Thoracic aorta (tissue), 2 donors: ENCODE measurements at regions not wholly inside any gene's neighbourhood (a gene's known extent, or its start where the extent isn't known, plus 50 kb on each side); places are given as distances from the start of the nearest gene placed in this dataset.
"Not testable (repeated sequence)": the region's sequence is repeated elsewhere in the genome, so short reads cannot be mapped to it uniquely, and the experiment has no call there.

Experiments
- ATAC-seq: fragments of 150-250 bp; one replicate; pipeline ENCODE4 v1.8.0; 2017; ENCODE audit warnings: low read depth; ENCODE audit not compliant: insufficient number of reproducible peaks, low FRiP score
- DNase-seq: peaks from one replicate; pipeline ENCODE4 v3.0.0-alpha.2; 2020; ENCODE audit warnings: low spot score
- H3K27ac ChIP-seq, 2 donors: fragments of 200-600 bp; sonication (generic); 1 replicate in 1 of 2; 2 replicates in 1 of 2; pipeline ENCODE4 v1.5.1; 2016; ENCODE audit warnings: mild to moderate bottlenecking in 2 of 2, moderate library complexity in 2 of 2
- H3K27me3 ChIP-seq: fragments of 200-600 bp; sonication (generic); replicated peaks from 2 replicates; pipeline ENCODE4 v1.6.0; 2016; ENCODE audit warnings: mild to moderate bottlenecking; ENCODE audit not compliant: insufficient read depth
- H3K36me3 ChIP-seq: fragments of 200-600 bp; sonication (generic); one replicate; pipeline ENCODE4 v1.5.1; 2016
- H3K4me1 ChIP-seq, 2 donors: fragments of 200-600 bp; sonication (generic); 1 replicate in 1 of 2; 2 replicates in 1 of 2; pipeline versions ENCODE4 v1.5.1 to v1.6.0; 2016; ENCODE audit warnings: low read depth in 2 of 2, mild to moderate bottlenecking in 1 of 2; ENCODE audit not compliant: control insufficient read depth in 1 of 2
- H3K4me3 ChIP-seq: fragments of 200-600 bp; sonication (generic); 2 replicates; pipeline ENCODE4 v1.5.1; 2016; ENCODE audit warnings: mild to moderate bottlenecking
- H3K9me3 ChIP-seq: fragments of 200-600 bp; sonication (generic); 2 replicates; pipeline ENCODE4 v1.5.1; 2016
- CTCF ChIP-seq: fragments of 200-600 bp; sonication (generic); IDR thresholded peaks from one replicate; pipeline ENCODE4 v1.5.1; 2019; ENCODE audit warnings: antibody characterized with exemption

DNA sequence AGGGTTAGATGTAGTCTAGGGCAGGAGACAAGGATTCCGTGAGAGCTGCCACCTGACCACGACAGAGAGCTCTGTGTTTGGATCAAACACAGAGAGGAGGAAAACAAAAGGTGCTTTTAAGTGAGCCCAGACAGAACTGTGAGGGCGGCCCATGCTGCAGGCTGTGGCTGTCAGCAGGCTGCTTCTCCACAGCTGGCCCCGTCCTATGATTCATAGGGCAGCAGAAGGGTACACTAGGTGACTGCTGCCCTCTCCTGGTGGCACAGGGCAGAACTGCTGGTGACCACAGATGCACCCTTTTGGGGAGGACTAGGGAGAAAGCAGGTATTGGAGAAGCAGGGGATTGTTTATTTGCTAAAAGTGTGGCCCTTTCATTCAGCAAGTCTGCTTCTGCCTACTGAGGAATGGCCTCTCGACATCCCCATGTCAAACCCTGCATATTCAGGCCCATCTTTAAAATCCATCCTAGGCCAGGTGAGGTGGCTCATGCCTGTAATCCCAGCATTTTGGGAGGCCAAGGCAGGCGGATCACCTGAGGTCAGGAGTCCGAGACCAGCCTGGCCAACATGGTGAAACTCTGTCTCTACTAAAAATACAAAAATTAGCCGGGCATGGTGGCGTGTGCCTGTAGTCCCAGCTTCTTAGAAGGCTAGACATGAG, 234.4 kb upstream of the FRG2C start:
- H3K27me3 ChIP-seq, H3K4me3 ChIP-seq, H3K36me3 ChIP-seq, H3K9me3 ChIP-seq, ATAC-seq: not testable (repeated sequence)
- peak overlapping the region in 1 of 2 donors; percentile 7 for H3K27ac ChIP-seq
- DNase-seq, result peak; percentile 50
- peaks cover 6 to 27% of the 10 kb centered on the region in 2 donors for H3K4me1 ChIP-seq
- peak; percentile 87 for TF ChIP-seq CTCF

- not testable (repeated sequence) for H3K9me3 ChIP-seq, H3K4me3 ChIP-seq, H3K36me3 ChIP-seq, H3K27me3 ChIP-seq, H3K27ac ChIP-seq, ATAC-seq, DNase-seq
- peaks cover 6 to 27% of the 10 kb centered on the region in 2 donors for H3K4me1 ChIP-seq
Measured at GRCh38 chr3:75430406-75430805, 233.7 kb upstream of the FRG2C start.

GRCh38 chr3:75431120-75431519, 233.0 kb upstream of the FRG2C start:
- not testable (repeated sequence) for H3K36me3 ChIP-seq, ATAC-seq, H3K4me3 ChIP-seq, H3K27me3 ChIP-seq, H3K9me3 ChIP-seq, DNase-seq, H3K27ac ChIP-seq
- peaks cover 6 to 27% of the 10 kb centered on the region in 2 donors for H3K4me1 ChIP-seq

GRCh38 chr3:75432466-75432865, 231.7 kb upstream of the FRG2C start:
- not testable (repeated sequence) for DNase-seq, ATAC-seq, H3K36me3 ChIP-seq, H3K27me3 ChIP-seq, H3K9me3 ChIP-seq
- Histone ChIP-seq H3K27ac (peak overlapping the region; percentile 19 to 85), H3K4me1 (peaks cover 6 to 27% of the 10 kb centered on the region in 2 donors), H3K4me3 (peak overlapping the region; percentile 5)

GRCh38 chr3:75432885-75433284, 231.2 kb upstream of the FRG2C start:
- ATAC-seq (peak; percentile 98), DNase-seq (peak; percentile 83)
- not testable (repeated sequence) for H3K27me3 ChIP-seq

DNA sequence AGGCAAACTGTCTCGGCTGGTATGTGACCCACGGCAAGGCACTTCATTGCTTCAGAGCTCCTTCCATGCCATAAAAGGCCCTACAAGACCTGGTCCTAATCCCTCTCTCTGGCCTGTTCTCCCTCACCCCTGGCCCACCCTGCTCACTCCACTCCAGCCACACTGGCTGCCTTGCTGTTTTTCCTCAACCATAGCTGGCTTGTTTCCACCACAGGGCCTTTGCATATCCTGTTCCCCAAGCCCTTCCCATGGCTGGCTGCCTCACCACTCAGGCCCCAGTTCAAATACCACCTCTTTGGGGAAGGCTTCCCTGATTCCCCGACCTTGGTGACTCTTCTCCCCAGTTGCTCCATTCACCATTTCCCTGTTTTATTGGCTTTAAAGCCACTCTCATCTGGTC, 230.8 kb upstream of the FRG2C start:
- not testable (repeated sequence) for H3K9me3 ChIP-seq, H3K27me3 ChIP-seq, DNase-seq, H3K4me3 ChIP-seq, ATAC-seq, H3K36me3 ChIP-seq
- peak overlapping the region; percentile 80 to 85 for H3K27ac ChIP-seq
- H3K4me1 ChIP-seq, result peaks cover 6 to 27% of the 10 kb centered on the region in 2 donors

More at GRCh38 chr3:75432885-75433284, 231.2 kb upstream of the FRG2C start:
- peak overlapping the region; percentile 5 for H3K4me3 ChIP-seq
- H3K27ac ChIP-seq, result peak overlapping the region; percentile 80 to 85
- not testable (repeated sequence) for H3K9me3 ChIP-seq, H3K36me3 ChIP-seq
- peaks cover 6 to 27% of the 10 kb centered on the region in 2 donors for H3K4me1 ChIP-seq

DNA sequence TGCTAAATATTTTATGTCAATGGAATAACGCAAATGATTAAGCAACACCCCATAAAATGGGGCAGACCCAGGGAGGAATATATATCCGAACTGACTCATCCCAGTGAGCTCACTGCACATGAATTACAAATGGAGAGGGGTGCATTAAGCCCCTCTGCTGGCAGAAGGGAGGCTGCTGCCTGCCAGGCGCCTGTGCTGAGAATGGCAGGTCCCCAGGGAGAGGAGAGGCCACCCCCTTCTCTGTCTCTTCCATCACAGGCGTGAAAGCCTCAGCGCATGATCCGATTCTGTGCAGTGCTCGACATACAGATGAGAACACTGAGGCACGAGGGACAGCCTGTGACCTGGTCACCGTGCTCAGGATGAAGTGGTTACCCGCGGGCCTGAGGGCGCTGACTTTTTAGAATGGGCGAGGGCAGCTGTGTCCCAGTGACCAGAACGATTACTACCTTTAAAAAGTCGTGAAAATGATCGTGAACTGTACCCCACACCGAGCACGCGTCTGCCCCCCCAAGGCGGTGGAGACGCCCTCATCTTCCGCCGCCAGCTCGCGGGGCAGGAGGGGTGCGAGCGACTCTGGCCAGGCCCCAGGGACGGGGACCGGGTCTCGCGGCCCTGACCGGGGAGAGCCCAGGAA, 229.7 kb upstream of the FRG2C start:
- H3K27me3 ChIP-seq, H3K36me3 ChIP-seq, ATAC-seq, DNase-seq, H3K9me3 ChIP-seq: not testable (repeated sequence)
- Histone ChIP-seq H3K27ac (peak overlapping the region; percentile 76 to 86), H3K4me1 (peaks cover 6 to 21% of the 10 kb centered on the region in 2 donors), H3K4me3 (peak overlapping the region; percentile 81)

DNA sequence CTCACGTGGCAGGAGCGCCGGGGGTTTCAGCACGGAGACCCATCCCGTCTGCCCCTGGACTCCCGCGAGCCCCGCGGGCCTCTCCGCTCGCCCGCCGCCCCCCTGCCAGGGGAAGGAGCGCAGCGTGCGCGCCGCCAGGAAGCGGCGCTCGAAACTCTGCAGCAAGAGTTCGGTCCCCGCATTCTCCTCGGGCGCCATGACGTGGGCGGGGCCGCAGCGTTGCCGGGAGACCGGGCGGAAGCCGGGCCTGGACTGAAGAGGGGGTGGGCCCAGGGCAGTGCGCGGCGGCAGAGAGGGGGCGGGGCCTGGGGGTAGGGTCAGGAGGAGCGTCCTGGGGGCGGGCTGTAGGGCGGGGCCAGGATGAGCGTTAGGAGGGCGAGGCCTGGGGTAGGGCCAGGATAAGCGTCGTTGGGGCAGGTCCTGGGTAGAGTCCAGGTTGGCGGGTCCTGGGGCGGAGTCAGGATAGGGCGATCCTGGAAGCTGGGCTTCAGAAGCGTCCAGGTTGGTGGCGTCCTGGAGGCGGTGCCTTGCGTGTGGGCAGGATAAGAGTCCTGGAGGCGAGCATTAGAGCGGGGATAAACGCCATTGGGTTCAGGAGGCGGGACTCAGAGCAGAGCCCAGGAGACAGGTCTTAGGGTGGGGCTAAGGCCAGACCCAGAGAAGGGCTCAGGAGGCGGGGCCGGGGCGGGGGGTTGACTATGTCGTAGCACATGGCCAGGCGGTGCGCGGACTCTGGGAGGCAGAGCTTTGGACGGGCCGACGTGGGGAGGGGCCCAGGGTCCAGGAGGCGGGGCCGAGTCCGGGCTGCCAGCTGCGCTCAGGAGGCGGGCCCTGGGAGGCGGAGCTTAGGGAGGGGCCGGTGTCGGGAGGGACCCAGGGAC, 229.0 kb upstream of the FRG2C start:
- peak; percentile 98 for ATAC-seq

DNA sequence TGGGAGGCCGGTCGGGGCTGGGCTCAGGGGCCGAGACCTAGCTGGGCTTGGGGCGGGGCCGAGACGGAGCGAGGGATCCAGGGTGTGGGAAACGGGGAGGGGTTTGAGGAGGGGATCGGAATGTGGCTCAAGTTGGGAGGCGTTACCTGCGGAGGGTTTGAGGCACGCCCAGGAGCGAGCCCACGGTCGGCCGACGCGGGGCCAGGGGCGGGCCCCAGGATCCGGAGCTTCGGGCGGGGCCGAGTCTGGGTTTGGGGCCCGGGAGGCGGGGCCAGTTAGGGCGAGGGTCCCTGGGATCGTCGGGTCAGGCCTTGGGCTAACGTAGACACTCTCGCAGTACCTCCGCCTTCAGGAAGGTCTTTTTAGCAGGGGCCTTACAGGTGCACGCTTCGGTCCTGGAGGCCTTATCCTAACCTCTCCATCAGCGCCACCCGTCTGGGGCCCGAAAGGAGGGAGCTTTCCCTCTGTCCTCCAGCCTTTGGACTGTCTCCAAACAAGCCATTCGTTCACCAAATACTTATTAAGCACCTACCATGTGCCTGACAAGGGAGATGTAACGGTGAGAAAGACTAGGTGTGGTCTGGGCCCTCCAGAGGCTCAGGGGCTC, 228.2 kb upstream of the FRG2C start:
- DNase-seq, H3K9me3 ChIP-seq, ATAC-seq, H3K36me3 ChIP-seq, H3K27me3 ChIP-seq: not testable (repeated sequence)
- H3K27ac ChIP-seq, result peak overlapping the region; percentile 78 to 86
- peak overlapping the region; percentile 81 for H3K4me3 ChIP-seq
- peaks cover 6 to 21% of the 10 kb centered on the region in 2 donors for H3K4me1 ChIP-seq

More for the DNA sequence above, 229.0 kb upstream of the FRG2C start:
- DNase-seq, result peak; percentile 94
- H3K36me3 ChIP-seq, H3K9me3 ChIP-seq, H3K27me3 ChIP-seq: not testable (repeated sequence)
- Histone ChIP-seq H3K4me3 (peak overlapping the region; percentile 81), H3K4me1 (peaks cover 6 to 21% of the 10 kb centered on the region in 2 donors), H3K27ac (peak overlapping the region; percentile 78 to 86)

DNA sequence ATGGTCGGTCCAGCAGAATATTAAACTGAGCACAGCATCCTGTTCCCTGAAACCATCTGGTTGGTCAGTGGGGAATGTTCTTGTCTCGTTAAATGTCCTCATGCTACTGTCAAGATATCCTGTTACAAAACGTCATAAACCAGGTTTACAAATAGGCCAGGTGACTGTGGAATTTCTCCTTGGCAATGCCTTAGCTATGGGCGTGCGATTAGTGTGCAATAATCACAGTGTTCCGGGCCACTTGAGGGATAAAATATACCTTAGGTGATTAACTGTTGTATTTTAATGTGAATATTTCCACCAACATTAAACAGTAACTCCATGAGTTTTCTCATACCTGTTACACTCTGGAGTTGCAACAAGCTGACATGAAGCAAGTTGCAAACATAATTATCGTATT, 223.1 kb upstream of the FRG2C start:
- not testable (repeated sequence) for H3K27me3 ChIP-seq, H3K4me1 ChIP-seq, DNase-seq, H3K36me3 ChIP-seq, H3K4me3 ChIP-seq, H3K27ac ChIP-seq, ATAC-seq, H3K9me3 ChIP-seq

- H3K4me1 ChIP-seq, result not testable (repeated sequence)
Measured at GRCh38 chr3:75444634-75445033, 219.5 kb upstream of the FRG2C start.

More at GRCh38 chr3:75444634-75445033, 219.5 kb upstream of the FRG2C start:
- not testable (repeated sequence) for DNase-seq, H3K27ac ChIP-seq, H3K4me3 ChIP-seq, H3K36me3 ChIP-seq, H3K9me3 ChIP-seq, H3K27me3 ChIP-seq, ATAC-seq
